GM21825 (cell line): ENCODE measurements at regions not wholly inside any gene's neighbourhood (a gene's known extent, or its start where the extent isn't known, plus 50 kb on each side); places are given as distances from the start of the nearest gene placed in this dataset.
"Not testable (repeated sequence)": the region's sequence is repeated elsewhere in the genome, so short reads cannot be mapped to it uniquely, and the experiment has no call there.

Experiments used
- ATAC-seq: cut with Tn5 transposase; IDR thresholded peaks from one replicate; pipeline ENCODE4 v1.9.1; 2021; ENCODE audit warnings: mild to moderate bottlenecking, moderate library complexity; ENCODE audit not compliant: unreplicated experiment

- no peak for ATAC-seq
Measured at GRCh38 chr1:196005426-196005825, 602.8 kb downstream of the KCNT2 start.

- not testable (repeated sequence) for ATAC-seq
Measured at GRCh38 chr1:196004388-196004787, 603.9 kb downstream of the KCNT2 start.

- no peak for ATAC-seq
Measured at GRCh38 chr1:196002906-196003305, 605.3 kb downstream of the KCNT2 start.

GRCh38 chr1:196002296-196002695, 605.9 kb downstream of the KCNT2 start:
- not testable (repeated sequence) for ATAC-seq

GRCh38 chr1:196001188-196001587, 607.1 kb downstream of the KCNT2 start:
- ATAC-seq = no peak

GRCh38 chr1:195999022-195999421, 609.2 kb downstream of the KCNT2 start:
- no peak for ATAC-seq

GRCh38 chr1:195981448-195982139, 626.6 kb downstream of the KCNT2 start:
- no peak for ATAC-seq

- no peak for ATAC-seq
Measured at GRCh38 chr1:195979646-195980045, 628.6 kb downstream of the KCNT2 start.

- ATAC-seq = no peak
Measured at GRCh38 chr1:195973311-195973904, 634.8 kb downstream of the KCNT2 start.

GRCh38 chr1:195971589-195971988, 636.7 kb downstream of the KCNT2 start:
- ATAC-seq = no peak

- no peak for ATAC-seq
Measured at GRCh38 chr1:195970209-195970608, 638.0 kb downstream of the KCNT2 start.

GRCh38 chr1:195965475-195965874, 642.8 kb downstream of the KCNT2 start:
- no peak for ATAC-seq

GRCh38 chr1:195965036-195965435, 643.2 kb downstream of the KCNT2 start:
- no peak for ATAC-seq

- no peak for ATAC-seq
Measured at GRCh38 chr1:195964516-195964915, 643.7 kb downstream of the KCNT2 start.

- no peak for ATAC-seq
Measured at GRCh38 chr1:195962051-195962450, 646.2 kb downstream of the KCNT2 start.

GRCh38 chr1:195960580-195960979, 647.7 kb downstream of the KCNT2 start:
- no peak for ATAC-seq

- no peak for ATAC-seq
Measured at GRCh38 chr1:195958131-195958530, 650.1 kb downstream of the KCNT2 start.

- ATAC-seq = no peak
Measured at GRCh38 chr1:195956845-195957244, 651.4 kb downstream of the KCNT2 start.

GRCh38 chr1:195954848-195955247, 653.4 kb downstream of the KCNT2 start:
- no peak for ATAC-seq

GRCh38 chr1:195951313-195951712, 656.9 kb downstream of the KCNT2 start:
- ATAC-seq = no peak

GRCh38 chr1:195948123-195948895, 659.9 kb downstream of the KCNT2 start:
- no peak for ATAC-seq

- no peak for ATAC-seq
Measured at GRCh38 chr1:195946500-195946899, 661.7 kb downstream of the KCNT2 start.
